PC-9 (cell line): ENCODE measurements at regions not wholly inside any gene's neighbourhood (a gene's known extent, or its start where the extent isn't known, plus 50 kb on each side); places are given as distances from the start of the nearest gene placed in this dataset.

Source experiments
- BruUV-seq: library from RNA; stranded (reverse); fragments of 400-500 nt; replicated peaks from 2 replicates; lab custom pipeline; 2021; lab: Mats Ljungman, UMichigan
- CTCF ChIA-PET: fragments of 300-600 bp; sonication (Branson Sonifier 250); formaldehyde crosslinking; loops from one replicate; lab custom pipeline; 2022; ENCODE audit warnings: antibody characterized with exemption; lab: Charles Lee
- POLR2A ChIA-PET: fragments of 300-600 bp; sonication (Branson Sonifier 250); formaldehyde crosslinking; loops from one replicate; lab custom pipeline; 2022; ENCODE audit warnings: antibody characterized with exemption; ENCODE audit not compliant: unreplicated experiment; lab: Charles Lee
- DNase-seq, 2 experiments: peaks; one replicate each; pipeline versions ENCODE4 v3.0.0 to v3.0.0-alpha.2; 2015 to 2022; ENCODE audit warnings: mixed read lengths in 1 of 2
- H2AFZ ChIP-seq: fragments of 200-600 bp; sonication (generic); 2 replicates; pipeline ENCODE4 v1.8.1; 2017; ENCODE audit warnings: antibody characterized with exemption
- H3F3A ChIP-seq: fragments of 200-600 bp; sonication (generic); 2 replicates; pipeline ENCODE4 v1.8.1; 2017; ENCODE audit warnings: antibody characterized with exemption, mild to moderate bottlenecking, low read depth; ENCODE audit not compliant: insufficient read depth
- H3K27ac ChIP-seq: fragments of 200-600 bp; sonication (generic); 2 replicates; pipeline ENCODE4 v1.6.1; 2016; ENCODE audit warnings: mixed run types
- H3K27me3 ChIP-seq: fragments of 200-600 bp; sonication (generic); 2 replicates; pipeline ENCODE4 v1.6.1; 2016; ENCODE audit warnings: low read depth, mixed run types; ENCODE audit not compliant: insufficient read depth
- H3K36me3 ChIP-seq: fragments of 200-600 bp; sonication (generic); 2 replicates; pipeline ENCODE4 v1.6.1; 2016; ENCODE audit warnings: low read depth, mixed run types
- H3K4me1 ChIP-seq: fragments of 200-600 bp; sonication (generic); replicated peaks from 2 replicates; pipeline ENCODE4 v1.6.1; 2016; ENCODE audit warnings: mixed run types; ENCODE audit not compliant: insufficient read depth
- H3K4me2 ChIP-seq: fragments of 200-600 bp; sonication (generic); 2 replicates; pipeline ENCODE4 v1.6.1; 2017; ENCODE audit warnings: mixed run types
- H3K4me3 ChIP-seq: fragments of 200-600 bp; sonication (generic); 2 replicates; pipeline ENCODE4 v1.6.1; 2016; ENCODE audit warnings: mixed run types
- H3K79me2 ChIP-seq: fragments of 200-600 bp; sonication (generic); 2 replicates; pipeline ENCODE4 v1.6.1; 2017; ENCODE audit warnings: low read depth, mixed run types
- H3K9me2 ChIP-seq: fragments of 200-600 bp; sonication (generic); 2 replicates; pipeline ENCODE4 v1.8.1; 2017; ENCODE audit warnings: mild to moderate bottlenecking; ENCODE audit not compliant: insufficient read depth
- H3K9me3 ChIP-seq: fragments of 200-600 bp; sonication (generic); 2 replicates; pipeline ENCODE4 v1.8.1; 2016; ENCODE audit warnings: low read depth; ENCODE audit not compliant: insufficient read depth
- H4K20me1 ChIP-seq: fragments of 200-600 bp; sonication (generic); 2 replicates; pipeline ENCODE4 v1.8.1; 2017; ENCODE audit not compliant: insufficient read depth
- CTCF ChIP-seq: fragments of 200-600 bp; sonication (generic); conservative IDR thresholded peaks from 2 replicates; pipeline ENCODE4 v1.6.1; 2017; ENCODE audit warnings: mixed run types, antibody characterized with exemption, mild to moderate bottlenecking, moderate library complexity
- EZH2 ChIP-seq: fragments of 200-600 bp; sonication (generic); IDR thresholded peaks from 2 replicates; pipeline ENCODE4 v1.8.0; 2017; ENCODE audit warnings: antibody characterized with exemption, low read depth
- intact Hi-C: fragments of 100-400 bp; cut with micrococcal nuclease; formaldehyde crosslinking; loops from one replicate; pipeline ENCODE4 v1.10.0; 2022; ENCODE audit not compliant: unreplicated experiment

- no peak for DNase-seq
- H3K9me2 ChIP-seq: peaks cover 4% of the 10 kb centered on the region; the same call in 1 of the 2 replicates
- no peak overlapping the region for H3K27ac ChIP-seq
- no TSS peak for BruUV-seq
- H3K4me3 ChIP-seq: no peak overlapping the region
- H3K4me2 ChIP-seq: no peak overlapping the region
- no peaks in the 10 kb centered on the region for H3K4me1 ChIP-seq
- intact Hi-C loops: no loop called here
- no peaks in the 10 kb centered on the region for H3K36me3 ChIP-seq
- no peaks in the 10 kb centered on the region for H3K27me3 ChIP-seq
- H3K79me2 ChIP-seq: no peaks in the 10 kb centered on the region
- no peak overlapping the region for H2AFZ ChIP-seq
- no peaks in the 10 kb centered on the region for H4K20me1 ChIP-seq
- no peaks in the 10 kb centered on the region for H3F3A ChIP-seq
- ChIA-PET POLR2A (no interaction called here), CTCF (no interaction called here)
- no peaks in the 10 kb centered on the region for H3K9me3 ChIP-seq
- TF ChIP-seq CTCF (no peak), EZH2 (no peak)
These were observed 1380.1 kb upstream of the NUDT12 start for GRCh38 chr5:104942735-104943134.

- H2AFZ ChIP-seq: no peak overlapping the region
- H3K79me2 ChIP-seq: no peaks in the 10 kb centered on the region
- H3K4me2 ChIP-seq: no peak overlapping the region
- no peak for DNase-seq
- no peaks in the 10 kb centered on the region for H3F3A ChIP-seq
- H3K4me1 ChIP-seq: no peaks in the 10 kb centered on the region
- no peaks in the 10 kb centered on the region for H3K36me3 ChIP-seq
- H3K9me3 ChIP-seq: no peaks in the 10 kb centered on the region
- H4K20me1 ChIP-seq: no peaks in the 10 kb centered on the region
- H3K27ac ChIP-seq: no peak overlapping the region
- BruUV-seq: no TSS peak
- intact Hi-C loops: no loop called here
- H3K27me3 ChIP-seq: no peaks in the 10 kb centered on the region
- CTCF ChIA-PET: no interaction called here
- no peak overlapping the region for H3K4me3 ChIP-seq
- POLR2A ChIA-PET: no interaction called here
- H3K9me2 ChIP-seq: peaks cover 4% of the 10 kb centered on the region; the same call in 1 of the 2 replicates
- TF ChIP-seq EZH2 (no peak), CTCF (no peak)
These were observed 1378.5 kb upstream of the NUDT12 start for GRCh38 chr5:104941030-104941645.

GRCh38 chr5:104937598-104937997, 1375.0 kb upstream of the NUDT12 start:
- Histone ChIP-seq H4K20me1 (no peaks in the 10 kb centered on the region), H3K4me1 (no peaks in the 10 kb centered on the region), H3F3A (no peaks in the 10 kb centered on the region), H3K36me3 (no peaks in the 10 kb centered on the region), H3K9me2 (peaks cover 4% of the 10 kb centered on the region; the same call in 1 of the 2 replicates), H3K27ac (no peak overlapping the region), H3K4me3 (no peak overlapping the region), H3K27me3 (no peaks in the 10 kb centered on the region), H3K9me3 (no peaks in the 10 kb centered on the region), H3K79me2 (no peaks in the 10 kb centered on the region), H2AFZ (no peak overlapping the region), H3K4me2 (no peak overlapping the region)
- no TSS peak for BruUV-seq
- intact Hi-C loops: no loop called here
- POLR2A ChIA-PET: no interaction called here
- CTCF ChIA-PET: no interaction called here
- no peak for DNase-seq
- no peak for TF ChIP-seq CTCF
- no peak for TF ChIP-seq EZH2
